B cell (primary cell): ENCODE measurements at regions not wholly inside any gene's neighbourhood (a gene's known extent, or its start where the extent isn't known, plus 50 kb on each side); places are given as distances from the start of the nearest gene placed in this dataset.

Experiments used
- ATAC-seq: fragments of 200-7000 bp; cut with Tn5 transposase; one replicate; pipeline ENCODE4 v1.10.0; 2021; ENCODE audit warnings: low read depth, mild to moderate bottlenecking, moderate number of reproducible peaks, moderate library complexity
- CTCF ChIA-PET: fragments of 350-600 bp; sonication (Branson Sonifier 250); formaldehyde crosslinking; loops from one replicate; lab custom pipeline; 2021; ENCODE audit warnings: antibody characterized with exemption, inconsistent platforms; lab: Charles Lee
- POLR2A ChIA-PET: fragments of 350-600 bp; sonication (Branson Sonifier 250); formaldehyde crosslinking; loops from one replicate; lab custom pipeline; 2021; ENCODE audit warnings: antibody characterized with exemption; lab: Charles Lee
- DNase-seq: peaks from one replicate; pipeline ENCODE4 v3.0.0; 2013
- H2AFZ ChIP-seq: 2 replicates; pipeline ENCODE4 v1.6.1; 2012; ENCODE audit warnings: mild to moderate bottlenecking, low read depth, low read length; ENCODE audit not compliant: insufficient read depth, poor library complexity, severe bottlenecking
- H3K27ac ChIP-seq, 2 donors: 1 replicate in 1 of 2; 2 replicates in 1 of 2; pipeline ENCODE4 v1.5.1; 2012 to 2013; ENCODE audit warnings: low read length in 2 of 2, mild to moderate bottlenecking in 2 of 2, moderate library complexity in 1 of 2
- H3K27me3 ChIP-seq, 4 experiments: fragments of 200-600 bp in 1 of 4; sonication (generic) in 1 of 4; replicated peaks in 1 of 4; 1 replicate in 2 of 4; 2 replicates in 2 of 4; pipeline versions ENCODE4 v1.6.1 to v1.7.0; 2013 to 2016; ENCODE audit warnings: low read length in 3 of 4, mild to moderate bottlenecking in 2 of 4, mixed read lengths in 1 of 4, moderate library complexity in 1 of 4; ENCODE audit not compliant: insufficient read depth in 4 of 4, control insufficient read depth in 3 of 4; ENCODE audit errors: control extremely low read depth in 1 of 4
- H3K36me3 ChIP-seq, 2 experiments: replicated peaks in 1 of 2; 1 replicate in 1 of 2; 2 replicates in 1 of 2; pipeline versions ENCODE4 v1.6.1 to v1.7.1; 2013; ENCODE audit warnings: low read length in 1 of 2; ENCODE audit not compliant: insufficient read depth in 2 of 2, control insufficient read depth in 1 of 2; ENCODE audit errors: control extremely low read depth in 1 of 2, extremely low read depth in 1 of 2
- H3K4me1 ChIP-seq, 2 donors: fragments of 200-600 bp in 1 of 2; sonication (generic) in 1 of 2; 1 replicate in 1 of 2; 2 replicates in 1 of 2; pipeline versions ENCODE4 v1.5.1 to v1.6.1; 2013 to 2017; ENCODE audit warnings: low read length in 2 of 2; ENCODE audit not compliant: control insufficient read depth in 2 of 2, insufficient read depth in 2 of 2
- H3K4me2 ChIP-seq: replicated peaks from 2 replicates; pipeline ENCODE3; 2012; ENCODE audit warnings: mild to moderate bottlenecking, low read depth, low read length; ENCODE audit not compliant: poor library complexity, severe bottlenecking
- H3K4me3 ChIP-seq, 5 experiments: fragments of 200-600 bp in 1 of 5; sonication (generic) in 1 of 5; 1 replicate in 3 of 5; 2 replicates in 2 of 5; pipeline versions ENCODE4 v1.5.1 to v1.7.0; 2011 to 2016; ENCODE audit warnings: low read length in 4 of 5, mild to moderate bottlenecking in 4 of 5, low read depth in 2 of 5, control low read depth in 1 of 5, moderate library complexity in 1 of 5; ENCODE audit not compliant: insufficient read depth in 1 of 5; ENCODE audit errors: control extremely low read depth in 1 of 5, extremely low read depth in 1 of 5
- H3K79me2 ChIP-seq: fragments of 200-600 bp; sonication (generic); one replicate; pipeline ENCODE4 v1.6.0; 2016; ENCODE audit warnings: low read length; ENCODE audit not compliant: control insufficient read depth, insufficient read depth
- H3K9ac ChIP-seq: fragments of 200-600 bp; sonication (generic); 2 replicates; pipeline ENCODE4 v1.6.1; 2017; ENCODE audit warnings: mild to moderate bottlenecking, low read length, moderate library complexity
- H3K9me3 ChIP-seq, 3 donors: one replicate each; pipeline versions ENCODE4 v1.6.1 to v1.7.1; 2013; ENCODE audit warnings: low read length in 2 of 3; ENCODE audit not compliant: control insufficient read depth in 2 of 3, insufficient read depth in 1 of 3; ENCODE audit errors: control extremely low read depth in 1 of 3
- H4K20me1 ChIP-seq: 2 replicates; pipeline ENCODE4 v1.6.0; 2012; ENCODE audit warnings: mild to moderate bottlenecking, low read length; ENCODE audit not compliant: insufficient read depth, control insufficient read depth, poor library complexity, severe bottlenecking
- H3K27ac Mint-ChIP-seq: one replicate; pipeline ENCODE4 v1.8.0; 2021; ENCODE audit warnings: mixed read lengths
- H3K27me3 Mint-ChIP-seq: one replicate; pipeline ENCODE4 v1.8.0; 2021; ENCODE audit warnings: mixed read lengths
- H3K4me1 Mint-ChIP-seq: one replicate; pipeline ENCODE4 v1.8.0; 2021; ENCODE audit warnings: mixed read lengths
- H3K4me3 Mint-ChIP-seq: one replicate; pipeline ENCODE4 v1.8.0; 2021; ENCODE audit warnings: mixed read lengths
- H3K9me3 Mint-ChIP-seq: one replicate; pipeline ENCODE4 v1.8.0; 2022; ENCODE audit warnings: mixed read lengths; ENCODE audit not compliant: insufficient read depth
- EZH2 ChIP-seq: IDR thresholded peaks from 2 replicates; pipeline ENCODE4 v1.6.1; 2012; ENCODE audit warnings: borderline replicate concordance, low read depth, mild to moderate bottlenecking, moderate library complexity, low read length; ENCODE audit not compliant: insufficient read depth, poor library complexity, severe bottlenecking
- WGBS: methylation state at CpG from one replicate; pipeline ENCODE4 v1.1.5; 2013; ENCODE audit warnings: missing lambda C conversion rate; ENCODE audit not compliant: insufficient coverage; 5-methylcytosine and 5-hydroxymethylcytosine counted together
- intact Hi-C: fragments of 100-400 bp; cut with micrococcal nuclease; formaldehyde crosslinking; loops from one replicate; pipeline ENCODE4 v1.10.0; 2022
- TF ChIP-seq, protein P1 (sequence below): fragments of 200-600 bp; IDR thresholded peaks from one replicate; pipeline ENCODE4 v1.8.0; 2022; ENCODE audit warnings: antibody characterized with exemption, mild to moderate bottlenecking

GRCh38 chr3:135393898-135394525, 571.5 kb upstream of the PPP2R3A start:
- H3K27me3 Mint-ChIP-seq: no peaks in the 10 kb centered on the region
- POLR2A ChIA-PET: no interaction called here

GRCh38 chr3:135412475-135412874, 553.1 kb upstream of the PPP2R3A start:
- H3K4me2 ChIP-seq: no peak overlapping the region

More at GRCh38 chr3:135393898-135394525, 571.5 kb upstream of the PPP2R3A start:
- no peak overlapping the region for H3K4me2 ChIP-seq
- no peaks in the 10 kb centered on the region for H3K79me2 ChIP-seq
- TF ChIP-seq EZH2: no peak
- TF ChIP-seq, protein P1, sequence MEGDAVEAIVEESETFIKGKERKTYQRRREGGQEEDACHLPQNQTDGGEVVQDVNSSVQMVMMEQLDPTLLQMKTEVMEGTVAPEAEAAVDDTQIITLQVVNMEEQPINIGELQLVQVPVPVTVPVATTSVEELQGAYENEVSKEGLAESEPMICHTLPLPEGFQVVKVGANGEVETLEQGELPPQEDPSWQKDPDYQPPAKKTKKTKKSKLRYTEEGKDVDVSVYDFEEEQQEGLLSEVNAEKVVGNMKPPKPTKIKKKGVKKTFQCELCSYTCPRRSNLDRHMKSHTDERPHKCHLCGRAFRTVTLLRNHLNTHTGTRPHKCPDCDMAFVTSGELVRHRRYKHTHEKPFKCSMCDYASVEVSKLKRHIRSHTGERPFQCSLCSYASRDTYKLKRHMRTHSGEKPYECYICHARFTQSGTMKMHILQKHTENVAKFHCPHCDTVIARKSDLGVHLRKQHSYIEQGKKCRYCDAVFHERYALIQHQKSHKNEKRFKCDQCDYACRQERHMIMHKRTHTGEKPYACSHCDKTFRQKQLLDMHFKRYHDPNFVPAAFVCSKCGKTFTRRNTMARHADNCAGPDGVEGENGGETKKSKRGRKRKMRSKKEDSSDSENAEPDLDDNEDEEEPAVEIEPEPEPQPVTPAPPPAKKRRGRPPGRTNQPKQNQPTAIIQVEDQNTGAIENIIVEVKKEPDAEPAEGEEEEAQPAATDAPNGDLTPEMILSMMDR: no peak
- H3K27ac ChIP-seq: no peak overlapping the region
- no peak overlapping the region for H3K27ac Mint-ChIP-seq
- CTCF ChIA-PET: no interaction called here
- H4K20me1 ChIP-seq: no peaks in the 10 kb centered on the region
- no peaks in the 10 kb centered on the region for H3K36me3 ChIP-seq
- peaks cover 15% of the 10 kb centered on the region for H3K9me3 Mint-ChIP-seq
- H2AFZ ChIP-seq: no peak overlapping the region
- peaks cover 0 to 9% (median 8%) of the 10 kb centered on the region in 3 donors for H3K9me3 ChIP-seq
- no peak overlapping the region for H3K9ac ChIP-seq
- no peak overlapping the region for H3K4me3 Mint-ChIP-seq
- DNase-seq: no peak
- H3K4me1 Mint-ChIP-seq: no peaks in the 10 kb centered on the region
- no peaks in the 10 kb centered on the region for H3K27me3 ChIP-seq
- no peaks in the 10 kb centered on the region for H3K4me1 ChIP-seq
- no peak overlapping the region for H3K4me3 ChIP-seq
- intact Hi-C loops: no loop called here
- ATAC-seq: no peak
- WGBS: 25% methylated on average over 1 of the region's 4 CpGs

More at GRCh38 chr3:135412475-135412874, 553.1 kb upstream of the PPP2R3A start:
- H3K4me3 Mint-ChIP-seq: no peak overlapping the region
- no peak overlapping the region for H3K27ac Mint-ChIP-seq
- Histone ChIP-seq H3K27me3 (no peaks in the 10 kb centered on the region), H3K36me3 (no peaks in the 10 kb centered on the region), H2AFZ (no peak overlapping the region), H3K4me1 (no peaks in the 10 kb centered on the region), H4K20me1 (no peaks in the 10 kb centered on the region), H3K27ac (no peak overlapping the region), H3K9me3 (no peaks in the 10 kb centered on the region), H3K79me2 (no peaks in the 10 kb centered on the region), H3K4me3 (no peak overlapping the region), H3K9ac (no peak overlapping the region)
- 87% methylated on average over 2 of the region's 2 CpGs for WGBS
- DNase-seq (no peak), ATAC-seq (no peak)
- no peaks in the 10 kb centered on the region for H3K9me3 Mint-ChIP-seq
- ChIA-PET POLR2A (no interaction called here), CTCF (no interaction called here)
- no peaks in the 10 kb centered on the region for H3K4me1 Mint-ChIP-seq
- intact Hi-C loops: no loop called here
- peaks cover 3% of the 10 kb centered on the region for H3K27me3 Mint-ChIP-seq
- TF ChIP-seq, protein P1: no peak
- TF ChIP-seq EZH2: no peak
